Vagina (tissue), 2 donors: ENCODE measurements at regions not wholly inside any gene's neighbourhood (a gene's known extent, or its start where the extent isn't known, plus 50 kb on each side); places are given as distances from the start of the nearest gene placed in this dataset.
"Not testable (repeated sequence)": the region's sequence is repeated elsewhere in the genome, so short reads cannot be mapped to it uniquely, and the experiment has no call there.

Experiments
- DNase-seq, 2 donors: peaks; one replicate each; pipeline ENCODE4 v3.0.0-alpha.2; 2017; ENCODE audit errors: extremely low spot score in 2 of 2
- H3K27ac ChIP-seq: fragments of 200-600 bp; sonication (generic); one replicate; pipeline ENCODE4 v1.5.1; 2019
- H3K27me3 ChIP-seq: fragments of 200-600 bp; sonication (generic); one replicate; pipeline ENCODE4 v1.5.1; 2019
- H3K36me3 ChIP-seq, 2 donors: fragments of 200-600 bp; sonication (generic); one replicate each; pipeline ENCODE4 v1.5.1; 2017 to 2019
- H3K4me1 ChIP-seq: fragments of 200-600 bp; sonication (generic); one replicate; pipeline ENCODE4 v1.5.1; 2019
- H3K4me3 ChIP-seq, 2 donors: fragments of 200-600 bp; sonication (generic); 1 replicate in 1 of 2; 2 replicates in 1 of 2; pipeline ENCODE4 v1.5.1; 2016 to 2019
- H3K9me3 ChIP-seq: fragments of 200-600 bp; sonication (generic); one replicate; pipeline ENCODE4 v1.5.1; 2019
- CTCF ChIP-seq, 3 experiments: fragments of 450-650 bp in 2 of 3; fragments of 200-600 bp in 1 of 3; sonication (generic) in 1 of 3; IDR thresholded peaks; one replicate each; pipeline ENCODE4 v1.5.1; 2017 to 2019; ENCODE audit warnings: antibody characterized with exemption in 3 of 3, mild to moderate bottlenecking in 2 of 3, moderate library complexity in 2 of 3
- POLR2A ChIP-seq, 2 donors: fragments of 450-650 bp; IDR thresholded peaks; one replicate each; pipeline ENCODE4 v1.6.1; 2017; ENCODE audit warnings: antibody characterized with exemption in 2 of 2, mild to moderate bottlenecking in 2 of 2, moderate library complexity in 2 of 2
- POLR2AphosphoS5 ChIP-seq, 2 donors: sonication (generic); formaldehyde crosslinking; IDR thresholded peaks; one replicate each; pipeline ENCODE4 v1.9.0; 2017; ENCODE audit warnings: antibody characterized with exemption in 2 of 2, mild to moderate bottlenecking in 2 of 2, low read depth in 1 of 2; ENCODE audit not compliant: insufficient read depth in 1 of 2
- intact Hi-C: fragments of 100-400 bp; cut with DNase I; formaldehyde crosslinking; loops from one replicate; pipeline ENCODE4 v1.15.1; 2023

- Histone ChIP-seq H3K27ac (no peak overlapping the region), H3K27me3 (no peaks in the 10 kb centered on the region)
- TF ChIP-seq CTCF (IDR thresholded peaks at IDR 0.05) (no peak), POLR2A (IDR thresholded peaks at IDR 0.05) (no peak), POLR2AphosphoS5 (IDR thresholded peaks at IDR 0.05; ENCODE audit: insufficient read depth in 1 of 2, low read depth in 1 of 2) (no peak)
Observed at GRCh38 chr4:60723796-60724195, 476.3 kb upstream of the ADGRL3 start.

DNA sequence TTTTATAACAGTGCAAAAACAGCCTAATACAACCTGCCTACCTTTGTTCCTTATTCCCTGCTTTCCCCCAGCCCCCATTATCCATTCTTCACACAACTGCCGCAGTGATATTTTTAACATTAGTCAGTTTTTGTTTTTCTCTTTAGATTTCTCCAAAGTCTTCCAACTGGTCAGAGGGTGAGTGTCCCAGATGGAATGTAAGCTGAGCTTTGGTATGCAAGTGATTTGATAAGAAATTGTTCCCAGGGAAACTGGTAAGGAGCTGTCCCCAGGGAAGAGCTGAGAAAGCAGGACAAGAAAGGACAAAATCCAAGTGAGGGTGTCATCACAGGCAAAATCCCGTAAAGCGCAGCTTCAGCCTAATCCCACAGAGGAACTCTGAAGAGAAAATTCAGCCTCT lies 475.5 kb upstream of the ADGRL3 start:
- Histone ChIP-seq H3K4me3 (no peak overlapping the region), H3K27ac (no peak overlapping the region), H3K36me3 (no peaks in the 10 kb centered on the region), H3K9me3 (no peaks in the 10 kb centered on the region), H3K27me3 (no peaks in the 10 kb centered on the region), H3K4me1 (no peaks in the 10 kb centered on the region)
- intact Hi-C loops: no loop called here
- DNase-seq: no peak
- TF ChIP-seq POLR2AphosphoS5 (IDR thresholded peaks at IDR 0.05; ENCODE audit: insufficient read depth in 1 of 2, low read depth in 1 of 2) (no peak), POLR2A (IDR thresholded peaks at IDR 0.05) (no peak), CTCF (IDR thresholded peaks at IDR 0.05) (no peak)

More at GRCh38 chr4:60723796-60724195, 476.3 kb upstream of the ADGRL3 start:
- no peaks in the 10 kb centered on the region for H3K9me3 ChIP-seq
- no peaks in the 10 kb centered on the region for H3K4me1 ChIP-seq
- H3K4me3 ChIP-seq: no peak overlapping the region
- H3K36me3 ChIP-seq: no peaks in the 10 kb centered on the region
- DNase-seq: no peak
- intact Hi-C loops: no loop called here

DNA sequence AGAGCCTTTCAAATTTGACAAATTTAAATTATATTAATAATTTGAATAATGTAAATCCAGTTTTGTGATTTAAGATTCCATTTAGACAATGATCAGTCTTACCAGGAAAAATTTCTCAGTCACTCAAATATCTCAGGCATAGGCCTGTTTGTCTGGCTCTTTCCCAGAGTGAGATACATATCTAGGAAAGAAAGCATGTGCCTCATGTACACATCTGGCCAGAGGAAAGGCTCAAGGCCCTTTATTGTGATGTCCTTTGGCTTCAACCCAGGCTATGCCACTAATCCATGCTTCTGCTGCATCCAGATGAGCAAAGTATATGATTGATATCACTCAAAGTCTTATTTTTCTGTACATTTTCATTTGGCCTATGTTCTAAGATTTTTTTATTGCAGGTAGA lies 473.3 kb upstream of the ADGRL3 start:
- Histone ChIP-seq H3K4me1 (no peaks in the 10 kb centered on the region), H3K4me3 (no peak overlapping the region), H3K27me3 (no peaks in the 10 kb centered on the region), H3K27ac (no peak overlapping the region), H3K36me3 (no peaks in the 10 kb centered on the region), H3K9me3 (no peaks in the 10 kb centered on the region)
- intact Hi-C loops: no loop called here
- no peak for DNase-seq
- no peak for TF ChIP-seq CTCF (IDR thresholded peaks at IDR 0.05)
- TF ChIP-seq POLR2A (IDR thresholded peaks at IDR 0.05): no peak
- no peak for TF ChIP-seq POLR2AphosphoS5 (IDR thresholded peaks at IDR 0.05; ENCODE audit: insufficient read depth in 1 of 2, low read depth in 1 of 2)

GRCh38 chr4:60729194-60729593 lies 470.9 kb upstream of the ADGRL3 start:
- Histone ChIP-seq H3K9me3 (no peaks in the 10 kb centered on the region), H3K27me3 (no peaks in the 10 kb centered on the region), H3K27ac (no peak overlapping the region), H3K4me1 (no peaks in the 10 kb centered on the region), H3K4me3 (no peak overlapping the region), H3K36me3 (no peaks in the 10 kb centered on the region)
- no peak for DNase-seq
- intact Hi-C loops: no loop called here
- TF ChIP-seq POLR2A (IDR thresholded peaks at IDR 0.05) (no peak), POLR2AphosphoS5 (IDR thresholded peaks at IDR 0.05; ENCODE audit: insufficient read depth in 1 of 2, low read depth in 1 of 2) (no peak)

- H3K4me1 ChIP-seq, H3K27ac ChIP-seq, H3K27me3 ChIP-seq, H3K4me3 ChIP-seq, intact Hi-C loops, DNase-seq, H3K36me3 ChIP-seq, H3K9me3 ChIP-seq: not testable (repeated sequence)
Observed at GRCh38 chr4:60729764-60730163, 470.4 kb upstream of the ADGRL3 start.

- H3K4me3 ChIP-seq: no peak overlapping the region
- TF ChIP-seq CTCF (IDR thresholded peaks at IDR 0.05) (no peak), POLR2AphosphoS5 (IDR thresholded peaks at IDR 0.05; ENCODE audit: insufficient read depth in 1 of 2, low read depth in 1 of 2) (no peak), POLR2A (IDR thresholded peaks at IDR 0.05) (no peak)
- no peaks in the 10 kb centered on the region for H3K4me1 ChIP-seq
- H3K9me3 ChIP-seq: no peaks in the 10 kb centered on the region
- no peaks in the 10 kb centered on the region for H3K27me3 ChIP-seq
- H3K27ac ChIP-seq: no peak overlapping the region
- H3K36me3 ChIP-seq: no peaks in the 10 kb centered on the region
- intact Hi-C loops: no loop called here
- DNase-seq: no peak
Observed at GRCh38 chr4:60737858-60738257, 462.3 kb upstream of the ADGRL3 start.
